ENCODE measurements at regions not wholly inside any gene's neighbourhood (a gene's known extent, or its start where the extent isn't known, plus 50 kb on each side); places are given as distances from the start of the nearest gene placed in this dataset.

DNA sequence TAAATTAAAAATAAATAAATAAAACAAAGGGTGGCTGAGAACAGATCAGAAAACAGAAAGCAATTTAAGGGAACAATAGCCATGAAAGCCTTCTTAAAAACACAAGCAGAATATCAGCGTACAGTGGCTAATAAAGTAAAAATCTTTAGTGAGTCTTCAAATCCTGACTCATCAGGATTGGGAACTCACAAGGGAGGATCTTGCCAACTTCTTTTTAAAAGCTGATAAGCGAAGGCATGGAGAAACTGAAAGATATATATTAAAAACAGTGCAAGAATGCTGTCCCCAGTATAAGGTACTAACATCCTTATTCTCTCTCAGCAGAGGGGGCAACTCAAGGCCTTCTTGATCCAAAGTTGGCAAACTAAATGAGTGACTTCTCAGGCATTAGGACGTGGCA is 180.1 kb downstream of the DHX15 start (continued):
- TF ChIP-seq, protein P1, sequence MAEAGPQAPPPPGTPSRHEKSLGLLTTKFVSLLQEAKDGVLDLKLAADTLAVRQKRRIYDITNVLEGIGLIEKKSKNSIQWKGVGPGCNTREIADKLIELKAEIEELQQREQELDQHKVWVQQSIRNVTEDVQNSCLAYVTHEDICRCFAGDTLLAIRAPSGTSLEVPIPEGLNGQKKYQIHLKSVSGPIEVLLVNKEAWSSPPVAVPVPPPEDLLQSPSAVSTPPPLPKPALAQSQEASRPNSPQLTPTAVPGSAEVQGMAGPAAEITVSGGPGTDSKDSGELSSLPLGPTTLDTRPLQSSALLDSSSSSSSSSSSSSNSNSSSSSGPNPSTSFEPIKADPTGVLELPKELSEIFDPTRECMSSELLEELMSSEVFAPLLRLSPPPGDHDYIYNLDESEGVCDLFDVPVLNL (CRISPR knock-in tag; IDR thresholded peaks at IDR 0.05; ENCODE audit: low read depth): no peak
- TF ChIP-seq KAT8 (IDR thresholded peaks at IDR 0.05; ENCODE audit: low read depth) (no peak), POLR2AphosphoS2 (IDR thresholded peaks at IDR 0.05; ENCODE audit: low read length) (no peak), KLF10 (CRISPR knock-in tag; IDR thresholded peaks at IDR 0.05) (no peak), ZNF780A (CRISPR knock-in tag; IDR thresholded peaks at IDR 0.05) (no peak), CEBPB (tag; IDR thresholded peaks at IDR 0.05) (no peak), JUN (IDR thresholded peaks at IDR 0.05; ENCODE audit: borderline replicate concordance, low read depth, low read length) (no peak), JUN (CRISPR knock-in tag; IDR thresholded peaks at IDR 0.05; ENCODE audit: borderline replicate concordance) (no peak), MCM2 (IDR thresholded peaks at IDR 0.05; ENCODE audit: low read depth) (no peak), KLF16 (IDR thresholded peaks at IDR 0.05) (no peak)
- TF ChIP-seq, protein P2, sequence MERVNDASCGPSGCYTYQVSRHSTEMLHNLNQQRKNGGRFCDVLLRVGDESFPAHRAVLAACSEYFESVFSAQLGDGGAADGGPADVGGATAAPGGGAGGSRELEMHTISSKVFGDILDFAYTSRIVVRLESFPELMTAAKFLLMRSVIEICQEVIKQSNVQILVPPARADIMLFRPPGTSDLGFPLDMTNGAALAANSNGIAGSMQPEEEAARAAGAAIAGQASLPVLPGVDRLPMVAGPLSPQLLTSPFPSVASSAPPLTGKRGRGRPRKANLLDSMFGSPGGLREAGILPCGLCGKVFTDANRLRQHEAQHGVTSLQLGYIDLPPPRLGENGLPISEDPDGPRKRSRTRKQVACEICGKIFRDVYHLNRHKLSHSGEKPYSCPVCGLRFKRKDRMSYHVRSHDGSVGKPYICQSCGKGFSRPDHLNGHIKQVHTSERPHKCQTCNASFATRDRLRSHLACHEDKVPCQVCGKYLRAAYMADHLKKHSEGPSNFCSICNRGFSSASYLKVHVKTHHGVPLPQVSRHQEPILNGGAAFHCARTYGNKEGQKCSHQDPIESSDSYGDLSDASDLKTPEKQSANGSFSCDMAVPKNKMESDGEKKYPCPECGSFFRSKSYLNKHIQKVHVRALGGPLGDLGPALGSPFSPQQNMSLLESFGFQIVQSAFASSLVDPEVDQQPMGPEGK (CRISPR knock-in tag; IDR thresholded peaks at IDR 0.05; ENCODE audit: borderline replicate concordance): no peak
- TF ChIP-seq, protein P3, sequence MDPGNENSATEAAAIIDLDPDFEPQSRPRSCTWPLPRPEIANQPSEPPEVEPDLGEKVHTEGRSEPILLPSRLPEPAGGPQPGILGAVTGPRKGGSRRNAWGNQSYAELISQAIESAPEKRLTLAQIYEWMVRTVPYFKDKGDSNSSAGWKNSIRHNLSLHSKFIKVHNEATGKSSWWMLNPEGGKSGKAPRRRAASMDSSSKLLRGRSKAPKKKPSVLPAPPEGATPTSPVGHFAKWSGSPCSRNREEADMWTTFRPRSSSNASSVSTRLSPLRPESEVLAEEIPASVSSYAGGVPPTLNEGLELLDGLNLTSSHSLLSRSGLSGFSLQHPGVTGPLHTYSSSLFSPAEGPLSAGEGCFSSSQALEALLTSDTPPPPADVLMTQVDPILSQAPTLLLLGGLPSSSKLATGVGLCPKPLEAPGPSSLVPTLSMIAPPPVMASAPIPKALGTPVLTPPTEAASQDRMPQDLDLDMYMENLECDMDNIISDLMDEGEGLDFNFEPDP (CRISPR knock-in tag; IDR thresholded peaks at IDR 0.05): no peak
